Adrenal gland (tissue), 9 donors: ENCODE measurements at regions not wholly inside any gene's neighbourhood (a gene's known extent, or its start where the extent isn't known, plus 50 kb on each side); places are given as distances from the start of the nearest gene placed in this dataset.

Source experiments
- DNase-seq, 7 donors: peaks; one replicate each; pipeline ENCODE4 v3.0.0-alpha.2; 2019 to 2020
- H3K27ac ChIP-seq, 5 donors: fragments of 200-600 bp; sonication (generic) in 4 of 5; 1 replicate in 3 of 5; 2 replicates in 2 of 5; pipeline versions ENCODE4 v1.5.1 to v1.8.0; 2016 to 2020; ENCODE audit warnings: mild to moderate bottlenecking in 1 of 5
- H3K27me3 ChIP-seq: fragments of 200-600 bp; 2 replicates; pipeline ENCODE4 v1.8.0; 2021
- H3K36me3 ChIP-seq, 2 donors: fragments of 200-600 bp; replicated peaks in 1 of 2; 1 replicate in 1 of 2; 2 replicates in 1 of 2; pipeline versions ENCODE4 v1.5.1 to v1.8.0; 2018 to 2022
- H3K4me1 ChIP-seq, 2 donors: fragments of 200-600 bp; replicated peaks in 1 of 2; 1 replicate in 1 of 2; 2 replicates in 1 of 2; pipeline versions ENCODE4 v1.5.1 to v1.8.0; 2018 to 2021
- H3K4me3 ChIP-seq, 4 donors: fragments of 200-600 bp; sonication (generic) in 3 of 4; one replicate each; pipeline ENCODE4 v1.5.1; 2016 to 2018
- H3K9me3 ChIP-seq, 3 donors: fragments of 200-600 bp; sonication (generic) in 1 of 3; replicated peaks in 1 of 3; 1 replicate in 2 of 3; 2 replicates in 1 of 3; pipeline versions ENCODE4 v1.5.1 to v1.8.0; 2016 to 2021
- POLR2A ChIP-seq, 2 donors: fragments of 450-650 bp; IDR thresholded peaks; one replicate each; pipeline ENCODE4 v1.6.1; 2017; ENCODE audit warnings: antibody characterized with exemption in 2 of 2, mild to moderate bottlenecking in 2 of 2, moderate library complexity in 1 of 2
- WGBS, 4 donors: extraction: QIAGEN DNeasy Blood & Tissue Kit in 2 of 4; methylation state at CpG; one replicate each; pipeline versions ENCODE4 v1.1.5 to v1.1.7; 2013 to 2017; 5-methylcytosine and 5-hydroxymethylcytosine counted together
- intact Hi-C, 2 donors: fragments of 100-400 bp; cut with DNase I; formaldehyde crosslinking; loops; one replicate each; pipeline versions ENCODE4 v1.14.1 to v1.15.0; 2022 to 2023
- TF ChIP-seq, protein P1 (sequence below), 6 experiments: fragments of 450-650 bp in 4 of 6; fragments of 200-600 bp in 2 of 6; sonication (generic) in 1 of 6; IDR thresholded peaks; 1 replicate in 5 of 6; 2 replicates in 1 of 6; pipeline versions ENCODE4 v1.5.1 to v1.8.0; 2016 to 2021; ENCODE audit warnings: antibody characterized with exemption in 6 of 6, mild to moderate bottlenecking in 2 of 6, moderate library complexity in 1 of 6
- donor health status: healthy with polysubstance abuse.
- donor health status: Bipolar disorder and iron deficiency.
- donor health status: DM: yes; HTN: yes; CAD: no.
- donor health status: DM: no; HTN: no; CAD: no.
- donor health status: DM: no; HTN: no; CAD: no.

DNA sequence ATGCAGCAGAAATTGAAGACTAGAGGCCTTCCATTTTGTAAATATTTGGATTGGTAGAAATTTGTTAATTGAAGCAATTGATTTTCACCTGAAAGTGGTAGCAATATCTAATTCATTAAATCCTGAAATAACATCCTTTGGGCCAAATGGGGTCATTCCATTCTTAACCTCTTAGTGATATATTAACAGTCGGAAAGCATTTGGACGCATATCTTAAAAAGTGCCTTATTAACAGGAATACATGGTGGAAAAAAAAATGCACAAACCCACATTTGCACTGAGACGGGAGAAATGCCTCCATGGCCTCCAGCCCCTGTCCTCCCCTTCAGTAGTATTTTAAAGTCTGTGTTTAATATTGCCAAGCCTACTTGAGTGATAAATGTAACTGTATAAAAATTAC lies 205.5 kb downstream of the TFAP2B start:
- 65 to 74% (median 66%) methylated on average over 3 of the region's 3 CpGs for WGBS, 4 donors
- Histone ChIP-seq H3K27ac (no peak overlapping the region), H3K4me1 (no peaks in the 10 kb centered on the region), H3K4me3 (no peak overlapping the region), H3K36me3 (no peaks in the 10 kb centered on the region), H3K27me3 (no peaks in the 10 kb centered on the region), H3K9me3 (no peaks in the 10 kb centered on the region)
- intact Hi-C loops = no loop called here
- no peak for DNase-seq
- TF ChIP-seq POLR2A (IDR thresholded peaks at IDR 0.05) = no peak
- TF ChIP-seq, protein P1, sequence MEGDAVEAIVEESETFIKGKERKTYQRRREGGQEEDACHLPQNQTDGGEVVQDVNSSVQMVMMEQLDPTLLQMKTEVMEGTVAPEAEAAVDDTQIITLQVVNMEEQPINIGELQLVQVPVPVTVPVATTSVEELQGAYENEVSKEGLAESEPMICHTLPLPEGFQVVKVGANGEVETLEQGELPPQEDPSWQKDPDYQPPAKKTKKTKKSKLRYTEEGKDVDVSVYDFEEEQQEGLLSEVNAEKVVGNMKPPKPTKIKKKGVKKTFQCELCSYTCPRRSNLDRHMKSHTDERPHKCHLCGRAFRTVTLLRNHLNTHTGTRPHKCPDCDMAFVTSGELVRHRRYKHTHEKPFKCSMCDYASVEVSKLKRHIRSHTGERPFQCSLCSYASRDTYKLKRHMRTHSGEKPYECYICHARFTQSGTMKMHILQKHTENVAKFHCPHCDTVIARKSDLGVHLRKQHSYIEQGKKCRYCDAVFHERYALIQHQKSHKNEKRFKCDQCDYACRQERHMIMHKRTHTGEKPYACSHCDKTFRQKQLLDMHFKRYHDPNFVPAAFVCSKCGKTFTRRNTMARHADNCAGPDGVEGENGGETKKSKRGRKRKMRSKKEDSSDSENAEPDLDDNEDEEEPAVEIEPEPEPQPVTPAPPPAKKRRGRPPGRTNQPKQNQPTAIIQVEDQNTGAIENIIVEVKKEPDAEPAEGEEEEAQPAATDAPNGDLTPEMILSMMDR (IDR thresholded peaks at IDR 0.05) = no peak

DNA sequence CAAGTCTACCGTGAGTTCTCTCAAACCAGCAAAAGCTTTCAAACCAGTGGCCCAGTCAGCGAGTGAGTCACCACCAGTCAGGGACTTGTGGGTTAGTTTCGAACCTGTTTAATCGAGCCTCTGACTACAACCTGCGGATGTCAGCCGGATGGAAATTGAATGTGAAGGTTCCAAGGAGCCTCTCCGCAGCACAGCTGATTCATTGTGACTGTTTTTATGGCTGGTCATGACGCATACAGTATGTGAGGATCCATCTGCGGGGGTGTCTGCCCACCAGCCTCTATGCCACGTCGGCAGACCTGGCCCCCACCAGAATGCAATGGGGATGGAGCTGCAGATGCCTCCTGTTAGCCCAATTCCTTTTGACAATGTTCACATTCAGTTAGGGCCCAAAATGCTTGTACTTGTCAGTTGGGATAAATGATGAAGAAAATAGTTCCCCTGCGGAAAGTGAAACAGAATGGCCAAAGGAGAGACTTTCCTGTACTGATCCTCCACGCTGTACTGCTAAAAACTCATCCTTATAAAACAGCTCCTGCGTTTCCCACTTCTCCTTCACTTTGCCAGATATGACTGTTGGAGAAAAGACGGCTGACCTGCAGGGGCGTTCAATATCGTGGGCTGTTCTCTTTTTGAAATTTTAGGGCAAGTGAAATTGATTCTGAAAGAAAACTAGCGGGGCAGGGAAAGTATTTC lies 206.6 kb downstream of the TFAP2B start:
- no peak overlapping the region for H3K27ac ChIP-seq
- no peaks in the 10 kb centered on the region for H3K27me3 ChIP-seq
- no peaks in the 10 kb centered on the region for H3K4me1 ChIP-seq
- no peak for DNase-seq
- WGBS, 4 donors = 69 to 83% (median 76%) methylated on average over 18 of the region's 18 CpGs
- no peaks in the 10 kb centered on the region for H3K36me3 ChIP-seq
- no peak overlapping the region for H3K4me3 ChIP-seq
- H3K9me3 ChIP-seq = no peaks in the 10 kb centered on the region
- intact Hi-C loops = no loop called here
- TF ChIP-seq, protein P1 (IDR thresholded peaks at IDR 0.05) = no peak
- TF ChIP-seq POLR2A (IDR thresholded peaks at IDR 0.05) = no peak

DNA sequence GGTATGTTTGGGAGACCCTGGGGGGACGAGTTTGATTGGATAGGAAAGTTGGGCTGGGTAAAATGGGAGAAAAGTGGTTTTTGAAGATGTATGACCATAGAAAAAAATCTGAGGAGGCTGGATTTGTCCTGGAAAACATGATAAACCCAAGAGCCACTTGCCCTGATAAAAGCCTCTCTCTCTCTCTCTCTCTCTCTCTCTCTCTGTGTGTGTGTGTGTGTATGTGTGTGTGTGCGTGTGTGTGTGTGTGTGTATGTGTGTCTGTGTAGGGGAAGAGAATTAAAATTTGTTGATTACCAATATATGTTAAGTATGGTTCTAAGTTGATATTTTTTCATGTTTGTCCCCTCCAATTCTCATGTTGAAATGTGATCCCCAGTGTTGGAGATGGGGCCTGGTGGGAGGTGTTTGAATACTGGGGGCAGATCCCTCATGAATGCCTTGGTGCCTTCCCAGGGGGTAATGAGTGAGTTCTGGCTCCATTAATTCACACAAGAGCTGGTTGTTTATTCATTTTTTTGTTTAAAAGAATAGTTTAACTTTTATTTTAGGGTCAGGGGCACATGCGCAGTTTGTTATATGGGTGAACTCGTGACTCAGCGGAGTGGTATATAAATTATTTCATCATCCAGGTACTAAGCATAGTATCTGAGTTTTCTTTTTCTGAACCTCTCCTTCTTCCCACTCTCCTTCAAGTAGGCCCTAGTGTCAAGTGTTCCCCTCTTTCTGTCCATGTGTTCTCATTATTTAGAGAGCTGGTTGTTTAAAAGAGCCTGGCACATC lies 208.8 kb downstream of the TFAP2B start:
- Histone ChIP-seq H3K9me3 (no peaks in the 10 kb centered on the region), H3K4me1 (no peaks in the 10 kb centered on the region), H3K27me3 (no peaks in the 10 kb centered on the region), H3K27ac (no peak overlapping the region), H3K36me3 (no peaks in the 10 kb centered on the region), H3K4me3 (no peak overlapping the region)
- TF ChIP-seq, protein P1 (IDR thresholded peaks at IDR 0.05) = no peak
- TF ChIP-seq POLR2A (IDR thresholded peaks at IDR 0.05) = no peak
- 56 to 79% (median 64%) methylated on average over 4 to 5 of the region's 5 CpGs for WGBS, 4 donors
- DNase-seq = no peak
- intact Hi-C loops = no loop called here

DNA sequence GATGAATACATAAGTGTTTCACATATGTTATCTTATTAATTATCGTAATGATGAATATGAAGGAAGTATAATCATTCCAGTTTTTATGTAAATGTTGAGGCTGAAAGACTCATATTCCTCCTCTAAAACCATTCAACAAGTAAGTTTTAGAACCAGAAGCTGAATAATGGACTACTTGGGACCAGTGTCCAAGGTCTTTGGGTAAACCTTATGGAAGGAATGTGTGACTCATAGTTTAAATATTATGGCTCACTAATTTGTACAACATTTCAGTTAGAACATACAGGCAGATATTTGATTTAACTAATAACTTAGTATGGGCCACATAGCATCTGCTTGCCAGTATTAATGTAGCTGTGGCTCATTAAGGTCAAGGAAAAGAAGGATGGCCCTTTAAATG lies 209.6 kb downstream of the TFAP2B start:
- Histone ChIP-seq H3K36me3 (no peaks in the 10 kb centered on the region), H3K27me3 (no peaks in the 10 kb centered on the region), H3K27ac (no peak overlapping the region), H3K4me3 (no peak overlapping the region), H3K4me1 (no peaks in the 10 kb centered on the region), H3K9me3 (no peaks in the 10 kb centered on the region)
- intact Hi-C loops = no loop called here
- TF ChIP-seq, protein P1 (IDR thresholded peaks at IDR 0.05) = no peak
- TF ChIP-seq POLR2A (IDR thresholded peaks at IDR 0.05) = no peak
- DNase-seq = no peak
- WGBS, 4 donors = 0 to 41% (median 0%) methylated on average over 1 of the region's 1 CpG
